Left ventricle myocardium inferior (tissue), 1 donor: ENCODE measurements at regions not wholly inside any gene's neighbourhood (a gene's known extent, or its start where the extent isn't known, plus 50 kb on each side); places are given as distances from the start of the nearest gene placed in this dataset.

Source experiments
- DNase-seq: peaks from one replicate; pipeline ENCODE4 v3.0.0-alpha.2; 2020
- H3K27ac ChIP-seq: fragments of 200-600 bp; replicated peaks from 2 replicates; pipeline ENCODE4 v1.8.0; 2021
- H3K27me3 ChIP-seq: fragments of 200-600 bp; 2 replicates; pipeline ENCODE4 v1.8.0; 2021; ENCODE audit warnings: low read depth
- H3K36me3 ChIP-seq: fragments of 200-600 bp; 2 replicates; pipeline ENCODE4 v1.8.0; 2021
- H3K4me1 ChIP-seq: fragments of 200-600 bp; 2 replicates; pipeline ENCODE4 v1.8.0; 2021
- H3K4me3 ChIP-seq: fragments of 200-600 bp; 2 replicates; pipeline ENCODE4 v1.8.0; 2021; ENCODE audit warnings: mild to moderate bottlenecking, moderate library complexity
- H3K9me3 ChIP-seq: fragments of 200-600 bp; replicated peaks from 2 replicates; pipeline ENCODE4 v1.8.0; 2021
- CTCF ChIP-seq: fragments of 200-600 bp; IDR thresholded peaks from 2 replicates; pipeline ENCODE4 v1.8.0; 2021; ENCODE audit warnings: antibody characterized with exemption, mild to moderate bottlenecking, borderline replicate concordance
- intact Hi-C: fragments of 100-400 bp; cut with micrococcal nuclease; formaldehyde crosslinking; loops from one replicate; pipeline ENCODE4 v1.11.0; 2022
- donor health status: DM: no; HTN: yes; CAD: no; lungs with severe emphysema.

- no peak for DNase-seq
- Histone ChIP-seq H3K9me3 (peaks cover 12% of the 10 kb centered on the region), H3K4me1 (no peaks in the 10 kb centered on the region), H3K36me3 (no peaks in the 10 kb centered on the region), H3K27me3 (no peaks in the 10 kb centered on the region), H3K4me3 (no peak overlapping the region), H3K27ac (no peak overlapping the region)
- no peak for TF ChIP-seq CTCF
- intact Hi-C loops, result no loop called here
These were observed 164.5 kb upstream of the ZFHX3 start for GRCh38 chr16:73212431-73212830.

GRCh38 chr16:73210686-73211085 lies 162.8 kb upstream of the ZFHX3 start:
- H3K4me3 ChIP-seq, result no peak overlapping the region
- H3K4me1 ChIP-seq, result no peaks in the 10 kb centered on the region
- H3K9me3 ChIP-seq, result peaks cover 7% of the 10 kb centered on the region
- intact Hi-C loops, result no loop called here
- H3K27me3 ChIP-seq, result no peaks in the 10 kb centered on the region
- no peak overlapping the region for H3K27ac ChIP-seq
- no peaks in the 10 kb centered on the region for H3K36me3 ChIP-seq
- no peak for TF ChIP-seq CTCF
- no peak for DNase-seq

GRCh38 chr16:73210084-73210483 lies 162.2 kb upstream of the ZFHX3 start:
- Histone ChIP-seq H3K27ac (no peak overlapping the region), H3K4me1 (no peaks in the 10 kb centered on the region), H3K27me3 (no peaks in the 10 kb centered on the region), H3K9me3 (peaks cover 7% of the 10 kb centered on the region), H3K36me3 (no peaks in the 10 kb centered on the region), H3K4me3 (no peak overlapping the region)
- intact Hi-C loops, result no loop called here
- DNase-seq, result no peak
- TF ChIP-seq CTCF, result no peak

DNA sequence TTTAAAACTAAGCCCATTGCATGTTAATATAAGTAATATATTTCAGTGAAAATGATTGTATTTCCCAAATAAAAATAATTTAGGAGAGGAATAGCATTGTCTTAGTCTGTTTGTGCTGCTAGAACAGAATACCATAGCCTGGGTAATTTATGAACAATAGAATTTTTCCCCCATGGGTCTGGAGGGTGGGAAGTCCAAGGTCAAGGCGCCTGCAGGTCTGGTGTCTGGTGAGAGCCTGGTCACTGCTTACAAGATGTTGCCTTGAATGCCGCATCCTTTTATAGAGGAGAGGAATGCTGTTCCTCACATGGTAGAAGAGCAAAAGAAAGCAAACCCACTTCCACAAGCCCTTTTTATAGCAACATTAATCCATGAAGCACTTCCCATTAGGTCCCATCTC lies 161.3 kb upstream of the ZFHX3 start:
- H3K27me3 ChIP-seq, result no peaks in the 10 kb centered on the region
- no peak overlapping the region for H3K4me3 ChIP-seq
- intact Hi-C loops, result no loop called here
- H3K4me1 ChIP-seq, result no peaks in the 10 kb centered on the region
- DNase-seq, result no peak
- no peak for TF ChIP-seq CTCF
- no peak overlapping the region for H3K27ac ChIP-seq
- H3K36me3 ChIP-seq, result no peaks in the 10 kb centered on the region
- peaks cover 7% of the 10 kb centered on the region for H3K9me3 ChIP-seq

GRCh38 chr16:73206151-73206707 lies 158.3 kb upstream of the ZFHX3 start:
- intact Hi-C loops, result no loop called here
- no peak for TF ChIP-seq CTCF
- Histone ChIP-seq H3K27ac (no peak overlapping the region), H3K4me3 (no peak overlapping the region), H3K9me3 (peaks cover 7% of the 10 kb centered on the region), H3K36me3 (no peaks in the 10 kb centered on the region), H3K4me1 (no peaks in the 10 kb centered on the region), H3K27me3 (peaks cover 1% of the 10 kb centered on the region)
- DNase-seq, result no peak
